AG04450 (cell line): ENCODE measurements at regions not wholly inside any gene's neighbourhood (a gene's known extent, or its start where the extent isn't known, plus 50 kb on each side); places are given as distances from the start of the nearest gene placed in this dataset.

Source experiments
- CTCF ChIA-PET: fragments of 300-600, 350-600 bp; formaldehyde crosslinking; extraction: SDS; loops from one replicate; lab custom pipeline; 2022; ENCODE audit warnings: antibody characterized with exemption, inconsistent platforms; lab: Charles Lee
- POLR2A ChIA-PET: fragments of 350-600 bp; formaldehyde crosslinking; extraction: SDS; loops from one replicate; lab custom pipeline; 2021; ENCODE audit warnings: antibody characterized with exemption, inconsistent platforms; lab: Yijun Ruan, JAX
- DNase-seq: peaks from one replicate; pipeline ENCODE4 v3.0.0-alpha.2; 2011; ENCODE audit warnings: low read depth, low spot score
- H3K27ac ChIP-seq: one replicate; pipeline ENCODE4 v1.5.1; 2012; ENCODE audit warnings: low read depth, low read length, control low read depth
- H3K27me3 ChIP-seq: one replicate; pipeline ENCODE4 v1.6.0; 2012; ENCODE audit warnings: low read length; ENCODE audit not compliant: control insufficient read depth, insufficient read depth
- H3K4me3 ChIP-seq: 2 replicates; pipeline ENCODE4 v1.5.1; 2011; ENCODE audit warnings: mild to moderate bottlenecking, low read depth, low read length, control low read depth
- H3K9me3 ChIP-seq: 2 replicates; pipeline ENCODE4 v1.5.1; 2012; ENCODE audit warnings: low read length; ENCODE audit not compliant: control insufficient read depth, insufficient read depth
- CTCF ChIP-seq: IDR thresholded peaks from 2 replicates; pipeline ENCODE4 v1.5.1; 2011; ENCODE audit warnings: low read depth, low read length, control low read depth, inconsistent platforms

DNA sequence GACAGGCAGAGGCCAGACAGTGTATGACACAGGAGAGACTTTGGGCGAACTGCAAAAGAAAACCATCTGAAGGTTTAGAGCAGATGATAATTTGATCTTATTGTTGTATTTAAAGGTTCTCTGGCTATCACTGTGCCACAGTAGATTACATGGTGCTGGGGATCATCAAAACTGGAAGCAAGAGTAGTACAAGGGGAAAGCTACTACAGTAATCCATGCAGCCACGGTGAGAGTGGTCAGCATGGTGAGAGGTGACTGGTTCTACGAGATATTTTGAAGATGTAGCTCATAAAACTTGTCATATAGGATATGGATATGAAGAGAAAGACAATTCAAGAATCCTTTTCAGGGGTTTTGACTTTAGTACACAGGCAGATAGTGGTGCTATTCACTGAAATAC is 194.8 kb upstream of the GULP1 start:
- ChIA-PET POLR2A (no interaction called here), CTCF (no interaction called here)
- H3K27me3 ChIP-seq: no peaks in the 10 kb centered on the region
- H3K27ac ChIP-seq: no peak overlapping the region
- no peak for DNase-seq
- H3K4me3 ChIP-seq: no peak overlapping the region
- no peaks in the 10 kb centered on the region for H3K9me3 ChIP-seq
- TF ChIP-seq CTCF: no peak

DNA sequence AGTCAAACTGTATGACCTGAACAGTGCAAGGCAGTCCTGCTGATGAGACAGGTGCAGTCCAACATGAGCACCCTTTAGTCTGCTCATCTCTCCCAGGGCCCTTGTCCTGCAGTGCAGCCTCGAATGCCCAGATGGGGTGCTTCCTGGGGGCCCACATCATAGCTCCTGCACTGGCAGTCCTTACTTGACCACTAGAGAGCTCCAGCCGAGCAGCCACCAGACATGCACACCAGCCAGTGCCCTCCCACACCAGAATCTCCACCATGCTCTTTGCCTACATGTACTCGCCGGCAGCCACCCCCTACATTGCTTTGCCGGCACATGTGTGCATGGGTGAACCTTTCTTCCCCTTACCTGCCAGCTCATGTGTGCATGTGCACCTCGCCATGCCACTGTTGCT is 188.8 kb upstream of the GULP1 start:
- H3K27ac ChIP-seq: no peak overlapping the region
- POLR2A ChIA-PET: no interaction called here
- TF ChIP-seq CTCF: no peak
- CTCF ChIA-PET: no interaction called here
- no peaks in the 10 kb centered on the region; the same call in 1 of the 2 replicates for H3K9me3 ChIP-seq
- H3K4me3 ChIP-seq: no peak overlapping the region
- H3K27me3 ChIP-seq: no peaks in the 10 kb centered on the region
- DNase-seq: no peak

- no peak for DNase-seq
- no peak overlapping the region for H3K4me3 ChIP-seq
- CTCF ChIA-PET: interaction anchor here (1.1 kb wide), 1 partner anchor 614 kb away, joined by 3 read pairs; no protein-coding TSS in a partner anchor
- no peaks in the 10 kb centered on the region for H3K9me3 ChIP-seq
- POLR2A ChIA-PET: no interaction called here
- no peaks in the 10 kb centered on the region for H3K27me3 ChIP-seq
- no peak overlapping the region for H3K27ac ChIP-seq
- TF ChIP-seq CTCF: no peak
Measured at GRCh38 chr2:188114014-188114413, 177.7 kb upstream of the GULP1 start.

DNA sequence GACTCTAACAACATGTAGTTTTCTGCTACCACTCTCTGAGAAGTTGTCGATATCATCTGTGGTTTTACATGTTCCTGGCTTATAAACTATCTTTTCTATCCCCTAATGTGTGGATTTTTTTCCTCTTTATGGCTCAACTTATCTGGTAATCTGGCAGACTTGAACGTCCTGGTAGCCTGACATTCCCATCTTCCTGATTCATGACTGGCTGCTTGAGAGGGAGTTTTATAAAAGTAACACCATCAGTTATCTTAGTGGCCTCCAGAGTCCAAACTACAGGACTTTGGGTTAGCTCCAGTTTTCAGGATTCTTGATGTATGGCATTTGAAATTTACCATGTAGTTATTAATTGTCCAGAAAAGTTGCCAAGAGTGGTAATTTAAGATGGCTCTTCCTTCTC is 174.0 kb upstream of the GULP1 start:
- TF ChIP-seq CTCF: no peak
- CTCF ChIA-PET: no interaction called here
- DNase-seq: no peak
- no peaks in the 10 kb centered on the region for H3K27me3 ChIP-seq
- POLR2A ChIA-PET: no interaction called here
- no peaks in the 10 kb centered on the region for H3K9me3 ChIP-seq
- H3K4me3 ChIP-seq: no peak overlapping the region
- no peak overlapping the region for H3K27ac ChIP-seq

DNA sequence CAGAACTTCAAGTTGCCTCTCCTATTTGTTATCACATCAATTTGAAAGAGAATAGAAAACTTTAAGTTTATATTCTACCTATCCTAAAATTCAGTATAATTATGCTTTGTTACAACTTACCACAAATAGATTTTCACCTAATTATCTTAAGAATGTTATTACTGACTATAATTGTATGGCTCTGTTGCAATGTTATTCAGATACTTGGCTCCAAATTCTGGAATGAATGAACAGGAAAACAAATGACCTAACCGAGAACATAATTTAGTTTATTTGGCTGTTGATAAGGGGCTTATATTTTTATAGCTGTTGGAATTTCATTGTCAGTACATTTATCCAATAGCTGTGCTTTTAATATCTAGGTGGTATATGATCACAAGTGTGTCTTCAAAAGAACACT is 173.2 kb upstream of the GULP1 start:
- no peak overlapping the region for H3K27ac ChIP-seq
- no peak overlapping the region for H3K4me3 ChIP-seq
- CTCF ChIA-PET: no interaction called here
- no peak for TF ChIP-seq CTCF
- no peaks in the 10 kb centered on the region for H3K9me3 ChIP-seq
- H3K27me3 ChIP-seq: no peaks in the 10 kb centered on the region
- POLR2A ChIA-PET: no interaction called here
- no peak for DNase-seq
